ENCODE measurements at regions not wholly inside any gene's neighbourhood (a gene's known extent, or its start where the extent isn't known, plus 50 kb on each side); places are given as distances from the start of the nearest gene placed in this dataset.

DNA sequence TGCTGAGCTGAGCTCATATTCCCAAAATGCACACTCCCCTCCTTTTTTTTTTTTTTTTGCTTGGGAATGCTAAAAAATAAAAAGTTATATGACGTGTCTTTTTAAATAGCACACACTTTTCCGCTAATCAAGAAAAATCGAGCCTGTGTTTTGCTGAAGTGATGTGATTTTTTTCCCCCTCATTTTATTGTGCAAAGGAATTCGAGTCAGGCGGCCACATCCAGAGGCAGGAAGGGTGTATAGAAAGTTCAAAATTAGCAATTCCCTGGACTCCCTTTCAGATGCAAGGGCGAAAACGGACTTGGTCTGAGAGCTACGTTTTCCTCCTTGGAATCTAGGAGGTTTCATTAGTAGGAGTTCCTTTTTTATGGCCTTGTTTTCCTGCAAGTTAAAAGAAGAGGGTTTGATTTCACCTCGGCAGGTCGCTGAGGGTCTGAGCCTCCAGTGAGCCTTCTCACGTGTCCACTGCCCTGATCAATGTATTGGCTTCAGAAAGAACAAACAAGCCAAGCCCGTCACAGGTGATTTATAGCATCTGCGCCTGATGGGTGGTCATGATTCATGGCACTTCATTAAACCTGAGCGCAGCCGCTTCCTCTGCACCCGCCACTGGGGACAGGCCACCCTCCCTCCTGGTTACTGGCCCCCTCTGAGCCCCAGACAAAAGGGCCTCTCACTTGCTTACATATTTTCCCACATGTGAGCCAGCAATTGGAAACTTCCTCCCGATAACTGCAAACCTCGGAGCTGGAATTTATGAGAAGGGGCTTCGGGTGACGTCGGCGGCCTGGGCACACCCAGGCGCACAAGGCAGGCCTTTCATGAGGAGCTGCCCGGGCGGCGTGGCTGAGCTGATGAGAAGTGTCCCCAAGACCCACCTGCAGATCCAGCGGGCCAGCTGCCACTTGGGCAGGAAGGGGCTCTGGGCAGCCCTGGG, 64.4 kb upstream of the LINC01488 start:
- no peak for DNase-seq

DNA sequence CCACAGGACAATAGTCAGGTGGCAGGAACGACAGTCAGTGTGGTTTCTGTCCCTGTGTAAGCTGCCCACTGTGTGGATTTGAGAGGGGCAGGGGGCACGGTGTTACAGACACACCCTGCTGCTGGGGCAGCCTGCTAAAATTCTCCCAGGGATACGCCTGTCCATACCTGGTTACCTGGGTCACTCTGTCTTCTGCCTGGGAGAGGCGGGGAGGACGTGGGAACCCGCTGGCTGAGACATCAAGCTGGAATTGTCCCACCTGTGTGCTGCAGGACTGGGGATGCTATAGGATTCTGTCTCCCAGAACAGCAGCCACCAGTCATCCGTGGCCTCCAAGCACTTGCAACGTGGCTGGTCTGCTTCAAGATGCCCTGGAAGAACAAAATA, 63.8 kb upstream of the LINC01488 start:
- DNase-seq: no peak

DNA sequence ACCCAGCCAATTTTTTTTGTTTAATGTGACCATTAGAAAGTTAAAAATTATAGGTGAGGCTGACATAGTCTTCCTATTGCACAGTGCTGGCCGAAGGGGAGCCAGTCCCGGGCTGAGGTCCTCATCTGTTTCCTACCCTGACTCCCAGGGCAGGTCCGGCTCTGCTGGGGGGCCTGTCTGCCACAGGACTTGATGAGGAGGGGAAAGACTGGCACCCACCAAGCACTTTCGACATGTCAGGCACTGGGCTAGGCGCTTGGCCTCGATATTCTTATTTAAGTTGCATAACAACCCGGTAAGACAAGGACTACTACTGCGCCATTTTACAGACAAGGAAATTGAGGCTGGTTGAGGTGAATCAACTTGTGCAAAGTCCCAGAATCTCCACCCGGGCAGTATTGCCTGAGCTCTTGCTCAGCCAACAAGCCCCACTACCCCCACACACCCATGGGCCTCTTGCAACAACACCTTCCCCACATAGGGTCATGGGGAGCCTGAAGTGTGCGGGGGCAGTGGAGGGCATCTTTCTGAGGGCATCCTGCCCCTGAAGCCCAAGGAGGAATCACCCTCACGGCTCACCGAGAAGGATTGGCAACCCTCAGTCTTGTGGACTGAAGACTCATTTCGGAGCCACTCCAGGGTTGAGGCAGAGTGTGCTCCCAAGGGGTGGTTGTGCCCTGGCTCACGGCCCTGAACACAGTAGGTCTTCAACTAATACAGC, 62.7 kb upstream of the LINC01488 start:
- no peak for DNase-seq

- no peak for DNase-seq
Measured at GRCh38 chr11:69419662-69420395, 61.6 kb upstream of the LINC01488 start.

DNA sequence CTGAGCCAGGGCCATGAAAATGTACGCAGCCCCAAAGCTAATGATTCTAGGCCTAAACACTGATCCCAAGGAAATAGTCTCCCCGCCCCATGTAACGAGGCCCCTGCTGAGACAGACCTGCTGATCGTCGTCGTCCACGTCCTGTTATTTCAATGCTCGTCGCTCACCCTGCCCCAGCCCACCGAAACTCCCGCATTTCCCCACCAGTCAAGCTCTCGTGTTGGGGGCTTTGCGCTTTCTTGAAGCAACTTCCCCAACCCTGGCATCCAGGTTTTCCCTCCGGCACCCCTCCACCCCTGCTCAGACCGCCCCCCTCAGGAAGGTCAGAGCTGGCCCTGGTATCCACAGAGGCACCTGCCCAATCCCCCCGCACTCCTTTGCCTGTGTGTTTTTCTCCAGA, 58.8 kb upstream of the LINC01488 start:
- DNase-seq: no peak

- no peak for DNase-seq
Measured at GRCh38 chr11:69423181-69423580, 58.3 kb upstream of the LINC01488 start.

- DNase-seq: no peak
Measured at GRCh38 chr11:69423611-69424385, 57.7 kb upstream of the LINC01488 start.

- no peak for DNase-seq
Measured at GRCh38 chr11:69424748-69425147, 56.7 kb upstream of the LINC01488 start.

DNA sequence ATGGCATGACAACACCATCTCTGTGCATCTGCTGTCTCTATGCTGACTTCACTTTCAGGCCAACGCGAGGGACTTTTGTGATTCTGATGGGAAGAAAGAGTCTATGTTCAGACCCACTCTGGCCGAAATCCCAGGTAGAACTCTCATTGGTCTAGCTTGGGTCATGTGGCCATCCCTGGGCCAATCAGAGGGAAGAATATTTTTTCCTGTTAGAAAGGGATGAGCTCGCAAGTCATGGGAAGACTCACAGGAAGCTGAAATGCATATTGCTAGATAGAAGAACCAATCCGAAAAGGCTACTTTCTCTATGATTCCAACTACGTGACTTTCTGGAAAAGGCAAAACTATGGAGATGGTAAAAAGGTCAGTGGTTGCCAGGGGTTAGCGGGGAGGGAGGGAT, 56.0 kb upstream of the LINC01488 start:
- DNase-seq: no peak

GRCh38 chr11:69425895-69426544, 55.4 kb upstream of the LINC01488 start:
- DNase-seq: peak in 1 of 6 experiments; percentile 19

DNA sequence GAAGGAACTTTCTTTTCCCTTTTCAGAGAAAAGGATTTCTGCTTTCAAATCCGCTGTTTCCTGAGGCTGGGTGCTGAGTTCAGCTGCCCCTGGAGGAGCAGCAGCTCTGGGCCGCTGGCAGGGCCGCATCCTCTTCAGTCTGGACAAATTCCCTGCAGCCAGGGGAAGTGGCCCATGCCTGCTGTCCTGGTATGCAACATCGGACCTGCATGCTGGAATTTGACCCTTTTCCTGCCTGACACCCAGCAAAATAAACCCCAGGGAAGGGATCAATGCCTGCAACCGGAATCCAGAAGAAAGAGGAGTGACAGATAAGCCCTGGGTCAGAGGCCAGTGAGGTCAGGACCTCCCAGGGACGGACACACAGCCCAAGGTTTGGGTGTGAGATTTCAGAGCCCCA, 54.1 kb upstream of the LINC01488 start:
- no peak for DNase-seq

DNA sequence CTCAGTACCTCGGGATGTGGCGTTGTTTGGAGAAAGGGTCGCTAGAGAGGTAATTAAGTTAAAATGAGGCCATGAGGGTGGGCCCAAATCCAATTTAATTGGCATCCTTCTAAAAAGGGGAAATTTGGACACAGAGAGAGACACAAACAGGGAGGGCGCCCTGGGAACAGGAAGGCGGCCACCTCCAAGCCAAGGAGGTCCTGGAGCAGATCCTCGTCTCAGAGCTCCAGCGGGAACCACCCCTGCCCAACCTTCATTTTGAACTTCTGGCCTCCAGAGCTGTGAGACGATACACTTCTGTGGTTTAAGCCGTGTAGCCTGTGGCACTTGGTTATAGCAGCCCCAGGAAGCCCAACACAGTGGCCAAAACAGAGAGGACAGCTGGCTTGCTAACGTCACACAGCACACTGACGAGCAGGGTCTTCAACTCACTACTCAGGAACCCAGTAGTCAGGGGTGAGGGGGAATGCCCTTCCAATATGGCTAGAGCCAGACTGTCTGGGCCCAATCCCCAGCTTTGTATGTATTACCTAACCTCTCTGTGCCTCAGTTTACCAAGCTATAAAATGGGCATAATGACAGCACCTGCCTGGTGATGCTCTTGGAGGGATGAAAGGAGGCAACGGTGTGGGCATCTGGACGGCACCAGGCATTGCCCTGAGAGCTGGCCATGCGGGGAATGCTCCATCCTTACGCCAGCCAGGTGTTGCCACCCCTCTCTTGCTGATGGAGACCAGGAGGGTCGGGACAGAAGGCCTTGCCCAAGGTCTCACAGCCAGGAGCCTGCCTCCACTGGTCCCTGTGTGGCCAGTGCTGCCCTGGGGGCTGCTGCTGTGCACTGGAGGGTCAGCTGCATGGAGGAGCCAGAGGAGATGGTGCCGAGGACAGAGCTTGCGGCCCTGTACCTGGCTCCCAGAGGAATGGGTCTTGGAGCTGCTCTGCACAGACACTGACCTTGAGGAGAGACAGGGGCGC, 53.3 kb upstream of the LINC01488 start:
- no peak for DNase-seq

GRCh38 chr11:69429716-69430491, 51.6 kb upstream of the LINC01488 start:
- no peak for DNase-seq

DNA sequence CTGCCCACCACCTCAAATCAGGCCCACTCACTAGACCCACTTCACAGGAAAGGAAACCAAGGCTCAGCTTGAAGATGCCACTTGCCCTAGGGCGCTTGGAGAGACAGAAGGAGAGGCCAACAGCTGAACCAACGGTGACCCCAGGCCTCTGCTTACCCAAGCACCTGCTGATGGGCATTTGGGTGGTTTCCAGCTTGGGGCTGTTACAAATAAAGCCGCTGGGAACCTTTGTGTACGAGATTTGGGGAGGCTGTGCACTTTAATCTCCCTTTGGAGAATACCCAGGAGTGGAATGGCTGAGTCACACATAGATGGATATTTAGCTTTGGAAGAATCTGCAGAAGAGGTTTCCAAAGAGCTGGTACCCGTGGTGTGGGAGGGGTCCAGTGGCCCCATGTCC, 50.9 kb upstream of the LINC01488 start:
- DNase-seq: no peak

DNA sequence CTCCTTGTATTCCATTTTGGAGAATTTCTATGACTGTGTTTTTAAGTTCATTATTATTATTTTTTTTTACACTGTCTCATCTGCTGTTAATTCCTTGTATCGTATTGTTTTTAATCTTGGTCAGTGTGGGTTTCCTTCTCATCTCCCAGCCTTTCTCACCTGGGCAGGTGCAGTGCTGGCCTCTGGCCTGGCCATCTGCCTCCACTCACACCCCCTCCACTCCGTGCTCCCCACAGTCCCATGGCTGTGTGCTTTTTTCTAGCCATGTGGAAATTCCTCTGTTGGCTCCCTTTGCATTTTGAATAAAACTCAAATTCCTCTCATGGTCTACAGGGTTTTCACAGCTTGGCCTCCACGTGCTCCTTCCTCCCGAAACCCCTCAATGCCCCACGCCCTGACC, 50.3 kb upstream of the LINC01488 start:
- DNase-seq: no peak

Data from stimulated activated naive CD4-positive, alpha-beta T cell (primary cell).